ENCODE measurements at regions not wholly inside any gene's neighbourhood (a gene's known extent, or its start where the extent isn't known, plus 50 kb on each side); places are given as distances from the start of the nearest gene placed in this dataset.

- no peak overlapping the region for H3K27ac ChIP-seq (ENCODE audit: insufficient read depth, low read length)
- no peak for DNase-seq (ENCODE audit: low read depth in 2 of 2)
- H3K9me3 ChIP-seq (ENCODE audit: control insufficient read depth, insufficient read depth, low read depth, low read length) = no peaks in the 10 kb centered on the region
- no peaks in the 10 kb centered on the region for H3K4me1 ChIP-seq (ENCODE audit: control insufficient read depth, extremely low read depth, insufficient read depth, low read length)
- no peak overlapping the region for H3K4me2 ChIP-seq (ENCODE audit: extremely low read depth, insufficient read depth, low read length)
- TF ChIP-seq CTCF (conservative IDR thresholded peaks at IDR 0.05 in 1 of 2, IDR thresholded peaks at IDR 0.05 in 1 of 2; ENCODE audit: low read depth in 1 of 2, low read length in 2 of 2) (no peak), EZH2 (IDR thresholded peaks at IDR 0.05; ENCODE audit: low read length, missing control alignments) (no peak)
- no peak overlapping the region for H2AFZ ChIP-seq (ENCODE audit: low read length)
- no peaks in the 10 kb centered on the region for H3K79me2 ChIP-seq (ENCODE audit: control insufficient read depth, insufficient read depth, low read length)
- no peak overlapping the region for H3K9ac ChIP-seq (ENCODE audit: insufficient read depth, low read length)
- H3K27me3 ChIP-seq (ENCODE audit: control insufficient read depth, insufficient read depth, low read length) = peaks cover 6% of the 10 kb centered on the region
- H4K20me1 ChIP-seq (ENCODE audit: control insufficient read depth, extremely low read depth, insufficient read depth, low read length) = no peaks in the 10 kb centered on the region
- no peaks in the 10 kb centered on the region for H3K36me3 ChIP-seq (ENCODE audit: control insufficient read depth, insufficient read depth, low read length)
- no peak overlapping the region for H3K4me3 ChIP-seq (replicated peaks in 1 of 4; ENCODE audit: control extremely low read depth in 1 of 4, insufficient read depth in 1 of 4, low read depth in 3 of 4, low read length in 4 of 4)
These were observed 149.2 kb downstream of the CYP26A1 start for GRCh38 chr10:93222876-93223275.

- H3K9ac ChIP-seq (ENCODE audit: insufficient read depth, low read length) = no peak overlapping the region
- no peak for DNase-seq (ENCODE audit: low read depth in 2 of 2)
- H3K4me1 ChIP-seq (ENCODE audit: control insufficient read depth, extremely low read depth, insufficient read depth, low read length) = no peaks in the 10 kb centered on the region
- no peak overlapping the region for H2AFZ ChIP-seq (ENCODE audit: low read length)
- H3K27me3 ChIP-seq (ENCODE audit: control insufficient read depth, insufficient read depth, low read length) = peaks cover 6% of the 10 kb centered on the region
- no peaks in the 10 kb centered on the region for H4K20me1 ChIP-seq (ENCODE audit: control insufficient read depth, extremely low read depth, insufficient read depth, low read length)
- no peaks in the 10 kb centered on the region for H3K9me3 ChIP-seq (ENCODE audit: control insufficient read depth, insufficient read depth, low read depth, low read length)
- no peaks in the 10 kb centered on the region for H3K79me2 ChIP-seq (ENCODE audit: control insufficient read depth, insufficient read depth, low read length)
- H3K27ac ChIP-seq (ENCODE audit: insufficient read depth, low read length) = no peak overlapping the region
- H3K4me3 ChIP-seq (replicated peaks in 1 of 4; ENCODE audit: control extremely low read depth in 1 of 4, insufficient read depth in 1 of 4, low read depth in 3 of 4, low read length in 4 of 4) = no peak overlapping the region
- H3K36me3 ChIP-seq (ENCODE audit: control insufficient read depth, insufficient read depth, low read length) = no peaks in the 10 kb centered on the region
- TF ChIP-seq EZH2 (IDR thresholded peaks at IDR 0.05; ENCODE audit: low read length, missing control alignments) (no peak), CTCF (conservative IDR thresholded peaks at IDR 0.05 in 1 of 2, IDR thresholded peaks at IDR 0.05 in 1 of 2; ENCODE audit: low read depth in 1 of 2, low read length in 2 of 2) (no peak)
- no peak overlapping the region for H3K4me2 ChIP-seq (ENCODE audit: extremely low read depth, insufficient read depth, low read length)
These were observed 149.6 kb downstream of the CYP26A1 start for GRCh38 chr10:93223336-93223735.

GRCh38 chr10:93224005-93224779 lies 150.5 kb downstream of the CYP26A1 start:
- Histone ChIP-seq H3K9me3 (ENCODE audit: control insufficient read depth, insufficient read depth, low read depth, low read length) (no peaks in the 10 kb centered on the region), H3K36me3 (ENCODE audit: control insufficient read depth, insufficient read depth, low read length) (no peaks in the 10 kb centered on the region), H3K27me3 (ENCODE audit: control insufficient read depth, insufficient read depth, low read length) (peaks cover 6% of the 10 kb centered on the region), H3K4me2 (ENCODE audit: extremely low read depth, insufficient read depth, low read length) (no peak overlapping the region), H4K20me1 (ENCODE audit: control insufficient read depth, extremely low read depth, insufficient read depth, low read length) (no peaks in the 10 kb centered on the region), H3K4me3 (replicated peaks in 1 of 4; ENCODE audit: control extremely low read depth in 1 of 4, insufficient read depth in 1 of 4, low read depth in 3 of 4, low read length in 4 of 4) (no peak overlapping the region), H3K4me1 (ENCODE audit: control insufficient read depth, extremely low read depth, insufficient read depth, low read length) (no peaks in the 10 kb centered on the region), H3K27ac (ENCODE audit: insufficient read depth, low read length) (no peak overlapping the region), H3K79me2 (ENCODE audit: control insufficient read depth, insufficient read depth, low read length) (no peaks in the 10 kb centered on the region), H2AFZ (ENCODE audit: low read length) (no peak overlapping the region), H3K9ac (ENCODE audit: insufficient read depth, low read length) (no peak overlapping the region)
- TF ChIP-seq EZH2 (IDR thresholded peaks at IDR 0.05; ENCODE audit: low read length, missing control alignments) (no peak), CTCF (conservative IDR thresholded peaks at IDR 0.05 in 1 of 2, IDR thresholded peaks at IDR 0.05 in 1 of 2; ENCODE audit: low read depth in 1 of 2, low read length in 2 of 2) (no peak)
- no peak for DNase-seq (ENCODE audit: low read depth in 2 of 2)
